ENCODE measurements at regions not wholly inside any gene's neighbourhood (a gene's known extent, or its start where the extent isn't known, plus 50 kb on each side); places are given as distances from the start of the nearest gene placed in this dataset.
"Not testable (repeated sequence)": the region's sequence is repeated elsewhere in the genome, so short reads cannot be mapped to it uniquely, and the experiment has no call there.

- DNase-seq (ENCODE audit: low spot score) = no peak
Observed at GRCh38 chr9:115668521-115668920, 485.1 kb upstream of the PAPPA start.

- DNase-seq (ENCODE audit: low spot score) = no peak
Observed at GRCh38 chr9:115671236-115671962, 482.2 kb upstream of the PAPPA start.

- DNase-seq (ENCODE audit: low spot score) = no peak
Observed at GRCh38 chr9:115671963-115672305, 481.7 kb upstream of the PAPPA start.

GRCh38 chr9:115672477-115673316 lies 480.9 kb upstream of the PAPPA start:
- DNase-seq (ENCODE audit: low spot score) = no peak

- DNase-seq (ENCODE audit: low spot score) = no peak
Observed at GRCh38 chr9:115673599-115673998, 480.0 kb upstream of the PAPPA start.

GRCh38 chr9:115674091-115674490 lies 479.5 kb upstream of the PAPPA start:
- no peak for DNase-seq (ENCODE audit: low spot score)

- DNase-seq (ENCODE audit: low spot score) = no peak
Observed at GRCh38 chr9:115675834-115676233, 477.8 kb upstream of the PAPPA start.

- DNase-seq (ENCODE audit: low spot score) = no peak
Observed at GRCh38 chr9:115680231-115680630, 473.4 kb upstream of the PAPPA start.

GRCh38 chr9:115681585-115681984 lies 472.0 kb upstream of the PAPPA start:
- DNase-seq (ENCODE audit: low spot score) = no peak

- DNase-seq (ENCODE audit: low spot score) = no peak
Observed at GRCh38 chr9:115686069-115686468, 467.5 kb upstream of the PAPPA start.

GRCh38 chr9:115687356-115687755 lies 466.2 kb upstream of the PAPPA start:
- DNase-seq (ENCODE audit: low spot score) = no peak

- no peak for DNase-seq (ENCODE audit: low spot score)
Observed at GRCh38 chr9:115689331-115689730, 464.3 kb upstream of the PAPPA start.

- DNase-seq (ENCODE audit: low spot score) = no peak
Observed at GRCh38 chr9:115690786-115691496, 462.6 kb upstream of the PAPPA start.

GRCh38 chr9:115691693-115692092 lies 461.9 kb upstream of the PAPPA start:
- no peak for DNase-seq (ENCODE audit: low spot score)

- not testable (repeated sequence) for DNase-seq (ENCODE audit: low spot score)
Observed at GRCh38 chr9:115692868-115693267, 460.7 kb upstream of the PAPPA start.

GRCh38 chr9:115694014-115694413 lies 459.6 kb upstream of the PAPPA start:
- no peak for DNase-seq (ENCODE audit: low spot score)

- DNase-seq (ENCODE audit: low spot score) = no peak
Observed at GRCh38 chr9:115694991-115695390, 458.6 kb upstream of the PAPPA start.

GRCh38 chr9:115712981-115713380 lies 440.6 kb upstream of the PAPPA start:
- DNase-seq (ENCODE audit: low spot score) = no peak

GRCh38 chr9:115715666-115716065 lies 437.9 kb upstream of the PAPPA start:
- no peak for DNase-seq (ENCODE audit: low spot score)

GRCh38 chr9:115717298-115717697 lies 436.3 kb upstream of the PAPPA start:
- no peak for DNase-seq (ENCODE audit: low spot score)

- no peak for DNase-seq (ENCODE audit: low spot score)
Observed at GRCh38 chr9:115717711-115718173, 435.8 kb upstream of the PAPPA start.

- DNase-seq (ENCODE audit: low spot score) = no peak
Observed at GRCh38 chr9:115730396-115730795, 423.2 kb upstream of the PAPPA start.

- no peak for DNase-seq (ENCODE audit: low spot score)
Observed at GRCh38 chr9:115730845-115731244, 422.7 kb upstream of the PAPPA start.
